GM12874 (cell line): ENCODE measurements at regions not wholly inside any gene's neighbourhood (a gene's known extent, or its start where the extent isn't known, plus 50 kb on each side); places are given as distances from the start of the nearest gene placed in this dataset.

Experiments used
- CTCF ChIP-seq: IDR thresholded peaks from 2 replicates; pipeline ENCODE4 v1.5.1; 2011; ENCODE audit warnings: low read depth, mild to moderate bottlenecking, control low read depth, low read length, moderate library complexity; ENCODE audit not compliant: insufficient read depth

GRCh38 chr10:106167946-106168345, 996.6 kb downstream of the SORCS1 start:
- no peak for TF ChIP-seq CTCF

GRCh38 chr10:106158241-106158640, 1006.3 kb downstream of the SORCS1 start:
- no peak for TF ChIP-seq CTCF

GRCh38 chr10:106147021-106147420, 1017.5 kb downstream of the SORCS1 start:
- TF ChIP-seq CTCF = no peak

- TF ChIP-seq CTCF = no peak
Observed at GRCh38 chr10:106139915-106140314, 1024.6 kb downstream of the SORCS1 start.

GRCh38 chr10:106136175-106136574, 1028.3 kb downstream of the SORCS1 start:
- no peak for TF ChIP-seq CTCF

- TF ChIP-seq CTCF = no peak
Observed at GRCh38 chr10:106134326-106135000, 1030.0 kb downstream of the SORCS1 start.

GRCh38 chr10:106133451-106133850, 1031.1 kb downstream of the SORCS1 start:
- no peak for TF ChIP-seq CTCF
